GM23338 (cell line): ENCODE measurements at regions not wholly inside any gene's neighbourhood (a gene's known extent, or its start where the extent isn't known, plus 50 kb on each side); places are given as distances from the start of the nearest gene placed in this dataset.

Source experiments
- ATAC-seq: fragments of 200-7000 bp; cut with Tn5 transposase; 3 replicates; pipeline ENCODE4 v1.9.1; 2020
- DNase-seq: peaks from one replicate; pipeline ENCODE4 v3.0.0-alpha.2; 2015; ENCODE audit warnings: low spot score
- H2AFZ ChIP-seq: fragments of 200-600 bp; sonication (generic); 2 replicates; pipeline ENCODE4 v1.8.0; 2016; ENCODE audit warnings: antibody characterized with exemption, mild to moderate bottlenecking, moderate library complexity
- H3F3A ChIP-seq: fragments of 200-600 bp; sonication (generic); replicated peaks from 2 replicates; pipeline ENCODE4 v1.8.0; 2017; ENCODE audit warnings: antibody characterized with exemption, mixed run types, low read depth
- H3K27ac ChIP-seq: fragments of 200-600 bp; sonication (generic); 2 replicates; pipeline ENCODE4 v1.6.1; 2016; ENCODE audit warnings: low read depth
- H3K27me3 ChIP-seq: fragments of 200-600 bp; sonication (generic); 2 replicates; pipeline ENCODE4 v1.8.0; 2016; ENCODE audit warnings: mild to moderate bottlenecking, mixed run types, moderate library complexity; ENCODE audit not compliant: insufficient read depth
- H3K36me3 ChIP-seq: fragments of 200-600 bp; sonication (generic); 2 replicates; pipeline ENCODE4 v1.8.0; 2016; ENCODE audit warnings: mild to moderate bottlenecking; ENCODE audit not compliant: insufficient read depth
- H3K4me1 ChIP-seq: fragments of 200-600 bp; sonication (generic); 2 replicates; pipeline ENCODE4 v1.8.0; 2016; ENCODE audit warnings: mild to moderate bottlenecking, moderate library complexity; ENCODE audit not compliant: insufficient read depth
- H3K4me2 ChIP-seq: fragments of 200-600 bp; sonication (generic); 2 replicates; pipeline ENCODE4 v1.7.1; 2017; ENCODE audit warnings: mixed run types
- H3K4me3 ChIP-seq: fragments of 200-600 bp; sonication (generic); 2 replicates; pipeline ENCODE4 v1.6.1; 2016; ENCODE audit warnings: mixed run types
- H3K79me2 ChIP-seq: fragments of 200-600 bp; sonication (generic); replicated peaks from 2 replicates; pipeline ENCODE4 v1.8.0; 2017; ENCODE audit warnings: mild to moderate bottlenecking; ENCODE audit not compliant: insufficient read depth
- H3K9me2 ChIP-seq: fragments of 200-600 bp; sonication (generic); 2 replicates; pipeline ENCODE4 v1.8.0; 2017; ENCODE audit not compliant: insufficient read depth
- H4K20me1 ChIP-seq: fragments of 200-600 bp; sonication (generic); replicated peaks from 2 replicates; pipeline ENCODE4 v1.8.0; 2017; ENCODE audit warnings: mild to moderate bottlenecking; ENCODE audit not compliant: insufficient read depth
- H3K27ac Mint-ChIP-seq: 2 replicates; pipeline ENCODE4 v1.8.0; 2020; ENCODE audit warnings: inconsistent platforms, mild to moderate bottlenecking, moderate library complexity, mixed read lengths
- H3K27me3 Mint-ChIP-seq: 3 replicates; pipeline ENCODE4 v1.8.0; 2022; ENCODE audit warnings: low read depth, mild to moderate bottlenecking, moderate library complexity, mixed read lengths, inconsistent platforms; ENCODE audit not compliant: insufficient read depth, poor library complexity
- H3K36me3 Mint-ChIP-seq: 3 replicates; pipeline ENCODE4 v1.8.0; 2021; ENCODE audit warnings: low read depth, mild to moderate bottlenecking, inconsistent platforms, moderate library complexity, mixed read lengths
- H3K4me1 Mint-ChIP-seq: 3 replicates; pipeline ENCODE4 v1.8.0; 2020; ENCODE audit warnings: mild to moderate bottlenecking, inconsistent platforms, mixed read lengths
- H3K4me3 Mint-ChIP-seq: 3 replicates; pipeline ENCODE4 v1.8.0; 2021; ENCODE audit warnings: moderate library complexity, mild to moderate bottlenecking, inconsistent platforms, mixed read lengths
- H3K9me3 Mint-ChIP-seq: 3 replicates; pipeline ENCODE4 v1.8.0; 2020; ENCODE audit warnings: moderate library complexity, mild to moderate bottlenecking, inconsistent platforms, mixed read lengths
- CREB1 ChIP-seq: fragments of 250-450 bp; sonication (Bioruptor Pico); IDR thresholded peaks from 2 replicates; pipeline ENCODE4 v1.5.0; 2020; ENCODE audit warnings: low read depth, mild to moderate bottlenecking, moderate library complexity
- CTCF ChIP-seq, 2 experiments: fragments of 200-600 bp in 1 of 2; sonication (generic) in 1 of 2; conservative IDR thresholded peaks; 2 replicates each; pipeline versions ENCODE4 v1.5.1 to v1.6.1; 2016 to 2017; ENCODE audit warnings: antibody characterized with exemption in 2 of 2, low read depth in 2 of 2, mild to moderate bottlenecking in 2 of 2, moderate library complexity in 1 of 2
- EZH2 ChIP-seq: fragments of 200-600 bp; sonication (generic); IDR thresholded peaks from one replicate; pipeline ENCODE4 v1.8.0; 2017; ENCODE audit warnings: antibody characterized with exemption, mild to moderate bottlenecking, low read depth; ENCODE audit not compliant: unreplicated experiment
- EZH2phosphoT487 ChIP-seq: fragments of 200-600 bp; sonication (generic); IDR thresholded peaks from one replicate; pipeline ENCODE4 v1.8.1; 2018; ENCODE audit warnings: antibody characterized with exemption; ENCODE audit not compliant: unreplicated experiment
- JUNB ChIP-seq: IDR thresholded peaks from one replicate; pipeline ENCODE4 v1.6.1; 2016; ENCODE audit warnings: antibody characterized with exemption; ENCODE audit not compliant: unreplicated experiment
- NANOG ChIP-seq: IDR thresholded peaks from 2 replicates; pipeline ENCODE4 v1.6.1; 2016; ENCODE audit warnings: antibody characterized with exemption, borderline replicate concordance
- POLR2AphosphoS5 ChIP-seq: IDR thresholded peaks from 2 replicates; pipeline ENCODE4 v1.6.1; 2016; ENCODE audit warnings: antibody characterized with exemption, low read depth
- REST ChIP-seq: IDR thresholded peaks from one replicate; pipeline ENCODE4 v1.6.1; 2018; ENCODE audit warnings: antibody characterized with exemption; ENCODE audit not compliant: unreplicated experiment
- STAT1 ChIP-seq: IDR thresholded peaks from one replicate; pipeline ENCODE4 v1.6.1; 2016; ENCODE audit warnings: antibody characterized with exemption; ENCODE audit not compliant: unreplicated experiment
- ZNF114 ChIP-seq: fragments of 250-450 bp; sonication (Bioruptor Pico); IDR thresholded peaks from 2 replicates; pipeline ENCODE4 v1.5.0; 2020; ENCODE audit warnings: mild to moderate bottlenecking, moderate library complexity
- ZNF331 ChIP-seq: fragments of 250-450 bp; sonication (Bioruptor Pico); IDR thresholded peaks from 2 replicates; pipeline ENCODE4 v1.5.0; 2020; ENCODE audit warnings: low read depth, mild to moderate bottlenecking, moderate library complexity
- ZNF462 ChIP-seq: fragments of 250-450 bp; sonication (Bioruptor Pico); IDR thresholded peaks from 2 replicates; pipeline ENCODE4 v1.5.0; 2020; ENCODE audit warnings: mild to moderate bottlenecking, moderate library complexity

GRCh38 chr4:179872755-179873154 is 2370.4 kb upstream of the TENM3 start:
- H3K79me2 ChIP-seq: no peaks in the 10 kb centered on the region
- H3F3A ChIP-seq: no peaks in the 10 kb centered on the region
- H3K4me1 ChIP-seq: no peaks in the 10 kb centered on the region
- H3K9me3 Mint-ChIP-seq: no peaks in the 10 kb centered on the region
- no peaks in the 10 kb centered on the region for H3K9me2 ChIP-seq
- no peak overlapping the region for H3K4me2 ChIP-seq
- no peaks in the 10 kb centered on the region for H3K27me3 ChIP-seq
- H2AFZ ChIP-seq: no peak overlapping the region
- no peak overlapping the region for H3K4me3 ChIP-seq
- H3K27ac Mint-ChIP-seq: no peak overlapping the region
- no peaks in the 10 kb centered on the region for H4K20me1 ChIP-seq
- H3K27ac ChIP-seq: no peak overlapping the region
- H3K4me1 Mint-ChIP-seq: no peaks in the 10 kb centered on the region
- ATAC-seq (no peak), DNase-seq (no peak)
- no peaks in the 10 kb centered on the region for H3K27me3 Mint-ChIP-seq
- no peaks in the 10 kb centered on the region for H3K36me3 Mint-ChIP-seq
- no peak for TF ChIP-seq REST
- no peak for TF ChIP-seq CTCF (conservative IDR thresholded peaks at IDR 0.05; ENCODE audit: low read depth in 2 of 2)
- TF ChIP-seq EZH2: no peak
- TF ChIP-seq CREB1 (CRISPR knock-in tag): no peak
- TF ChIP-seq POLR2AphosphoS5: no peak
- no peak for TF ChIP-seq JUNB
- no peak for TF ChIP-seq NANOG
- no peak for TF ChIP-seq STAT1
- no peak for TF ChIP-seq ZNF331 (CRISPR knock-in tag)
- no peak for TF ChIP-seq EZH2phosphoT487
- no peaks in the 10 kb centered on the region for H3K36me3 ChIP-seq
- no peak overlapping the region for H3K4me3 Mint-ChIP-seq

GRCh38 chr4:179880756-179881155 is 2362.4 kb upstream of the TENM3 start:
- Histone ChIP-seq H4K20me1 (no peaks in the 10 kb centered on the region), H3K9me2 (no peaks in the 10 kb centered on the region), H2AFZ (no peak overlapping the region), H3K27me3 (no peaks in the 10 kb centered on the region), H3K27ac (no peak overlapping the region), H3F3A (no peaks in the 10 kb centered on the region), H3K4me3 (no peak overlapping the region), H3K79me2 (no peaks in the 10 kb centered on the region), H3K4me2 (no peak overlapping the region), H3K4me1 (no peaks in the 10 kb centered on the region), H3K36me3 (no peaks in the 10 kb centered on the region)
- DNase-seq (no peak), ATAC-seq (no peak)
- Mint-ChIP-seq H3K27me3 (no peaks in the 10 kb centered on the region), H3K27ac (no peak overlapping the region), H3K9me3 (no peaks in the 10 kb centered on the region), H3K4me3 (no peak overlapping the region), H3K36me3 (no peaks in the 10 kb centered on the region), H3K4me1 (no peaks in the 10 kb centered on the region)
- no peak for TF ChIP-seq ZNF331 (CRISPR knock-in tag)
- TF ChIP-seq ZNF114 (CRISPR knock-in tag): no peak
- TF ChIP-seq ZNF462 (CRISPR knock-in tag): no peak
- TF ChIP-seq STAT1: no peak
- no peak for TF ChIP-seq EZH2phosphoT487
- no peak for TF ChIP-seq EZH2
- TF ChIP-seq POLR2AphosphoS5: no peak
